Endothelial cell of umbilical vein (primary cell): ENCODE measurements at regions not wholly inside any gene's neighbourhood (a gene's known extent, or its start where the extent isn't known, plus 50 kb on each side); places are given as distances from the start of the nearest gene placed in this dataset.

Source experiments
- CTCF ChIP-seq, 2 donors: IDR thresholded peaks; 1 replicate in 1 of 2; 2 replicates in 1 of 2; pipeline ENCODE4 v1.5.1; 2011; ENCODE audit warnings: low read length in 2 of 2, mild to moderate bottlenecking in 2 of 2, moderate library complexity in 2 of 2, control low read depth in 1 of 2, inconsistent platforms in 1 of 2, low read depth in 1 of 2; ENCODE audit not compliant: insufficient read depth in 1 of 2; ENCODE audit errors: extremely low read depth in 1 of 2
- EZH2 ChIP-seq: IDR thresholded peaks from 2 replicates; pipeline ENCODE4 v1.6.1; 2012; ENCODE audit warnings: borderline replicate concordance, low read depth, mild to moderate bottlenecking, moderate library complexity, low read length, inconsistent platforms; ENCODE audit not compliant: severe bottlenecking
- JUN ChIP-seq: IDR thresholded peaks from 2 replicates; pipeline ENCODE4 v1.6.1; 2011; ENCODE audit warnings: borderline replicate concordance, low read depth; ENCODE audit not compliant: insufficient read length, insufficient read depth
- MAX ChIP-seq: IDR thresholded peaks from 2 replicates; pipeline ENCODE4 v1.6.1; 2011; ENCODE audit not compliant: insufficient read depth, insufficient read length
- MYC ChIP-seq: IDR thresholded peaks from one replicate; pipeline ENCODE4 v1.6.1; 2011; ENCODE audit warnings: mild to moderate bottlenecking, low read depth, low read length
- POLR2A ChIP-seq: IDR thresholded peaks from 2 replicates; pipeline ENCODE4 v1.6.1; 2012; ENCODE audit warnings: low read depth, mild to moderate bottlenecking, control low read depth, low read length
- POLR2AphosphoS5 ChIP-seq: IDR thresholded peaks from 2 replicates; pipeline ENCODE4 v1.6.1; 2012; ENCODE audit warnings: low read depth, mild to moderate bottlenecking, control low read depth, low read length, moderate library complexity; ENCODE audit not compliant: insufficient read depth

GRCh38 chr4:135963009-135963408 lies 1569.3 kb downstream of the PCDH18 start:
- TF ChIP-seq POLR2AphosphoS5 (no peak), CTCF (IDR thresholded peaks at IDR 0.05; ENCODE audit: extremely low read depth in 1 of 2, insufficient read depth in 1 of 2, low read depth in 1 of 2, low read length in 2 of 2) (no peak), POLR2A (no peak), EZH2 (no peak), MYC (no peak), MAX (no peak), JUN (no peak)
